PC-3 (cell line): ENCODE measurements at regions not wholly inside any gene's neighbourhood (a gene's known extent, or its start where the extent isn't known, plus 50 kb on each side); places are given as distances from the start of the nearest gene placed in this dataset.
"Not testable (repeated sequence)": the region's sequence is repeated elsewhere in the genome, so short reads cannot be mapped to it uniquely, and the experiment has no call there.

ENCODE experiments used
- ATAC-seq: fragments of 200-7000 bp; cut with Tn5 transposase; 2 replicates; pipeline ENCODE4 v1.9.1; 2020; ENCODE audit warnings: mild to moderate bottlenecking, moderate library complexity
- BruUV-seq: library from RNA; stranded (reverse); fragments of 400-500 nt; replicated peaks from 2 replicates; lab custom pipeline; 2021; lab: Mats Ljungman, UMichigan
- CTCF ChIA-PET: fragments of 300-600 bp; sonication (Branson Sonifier 250); formaldehyde crosslinking; loops from one replicate; lab custom pipeline; 2022; ENCODE audit warnings: antibody characterized with exemption; lab: Charles Lee
- POLR2A ChIA-PET: fragments of 300-600 bp; sonication (Branson Sonifier 250); formaldehyde crosslinking; loops from one replicate; lab custom pipeline; 2022; ENCODE audit warnings: antibody characterized with exemption; ENCODE audit not compliant: unreplicated experiment; lab: Charles Lee
- DNase-seq: peaks from one replicate; pipeline ENCODE4 v3.0.0-alpha.2; 2015
- H2AFZ ChIP-seq: fragments of 300-600 bp; sonication (generic); 2 replicates; pipeline ENCODE4 v1.6.0; 2016; ENCODE audit warnings: antibody characterized with exemption, low read length
- H3F3A ChIP-seq: fragments of 300-600 bp; sonication (generic); one replicate; pipeline ENCODE4 v1.6.0; 2017; ENCODE audit warnings: antibody characterized with exemption, low read length, control low read depth, mild to moderate bottlenecking; ENCODE audit not compliant: unreplicated experiment
- H3K27ac ChIP-seq: fragments of 300-600 bp; sonication (generic); 2 replicates; pipeline ENCODE4 v1.5.1; 2016; ENCODE audit warnings: mild to moderate bottlenecking, low read length
- H3K27me3 ChIP-seq: fragments of 300-600 bp; sonication (generic); 2 replicates; pipeline ENCODE4 v1.6.1; 2016; ENCODE audit warnings: low read length, mixed read lengths
- H3K36me3 ChIP-seq: fragments of 300-600 bp; sonication (generic); 2 replicates; pipeline ENCODE4 v1.6.1; 2016; ENCODE audit warnings: low read depth, mixed run types, low read length, mixed read lengths
- H3K4me1 ChIP-seq: fragments of 300-600 bp; sonication (generic); 2 replicates; pipeline ENCODE4 v1.5.1; 2016; ENCODE audit warnings: low read length; ENCODE audit not compliant: insufficient read depth
- H3K4me2 ChIP-seq: fragments of 300-600 bp; sonication (generic); 2 replicates; pipeline ENCODE4 v1.6.0; 2016; ENCODE audit warnings: low read length
- H3K4me3 ChIP-seq: fragments of 300-600 bp; sonication (generic); 2 replicates; pipeline ENCODE4 v1.5.1; 2016; ENCODE audit warnings: mild to moderate bottlenecking, low read length, mixed read lengths
- H3K79me2 ChIP-seq: fragments of 300-600 bp; sonication (generic); 2 replicates; pipeline ENCODE4 v1.6.1; 2017; ENCODE audit warnings: low read length, mixed read lengths
- H3K9ac ChIP-seq: fragments of 300-600 bp; sonication (generic); 2 replicates; pipeline ENCODE4 v1.6.0; 2016; ENCODE audit warnings: mild to moderate bottlenecking, low read length
- H3K9me2 ChIP-seq: fragments of 300-600 bp; sonication (generic); replicated peaks from 2 replicates; pipeline ENCODE4 v1.6.1; 2016; ENCODE audit warnings: mixed run types, low read length, mixed read lengths
- H3K9me3 ChIP-seq: fragments of 300-600 bp; sonication (generic); 2 replicates; pipeline ENCODE4 v1.6.1; 2016; ENCODE audit warnings: low read length, mixed read lengths
- H4K20me1 ChIP-seq: fragments of 300-600 bp; sonication (generic); 2 replicates; pipeline ENCODE4 v1.6.1; 2016; ENCODE audit warnings: low read length, mixed read lengths
- CTCF ChIP-seq: fragments of 300-600 bp; sonication (generic); conservative IDR thresholded peaks from 2 replicates; pipeline ENCODE4 v1.5.1; 2017; ENCODE audit warnings: antibody characterized with exemption, low read depth, mild to moderate bottlenecking, low read length
- EZH2 ChIP-seq: fragments of 300-600 bp; sonication (generic); IDR thresholded peaks from one replicate; pipeline ENCODE4 v1.6.1; 2017; ENCODE audit warnings: antibody characterized with exemption, mild to moderate bottlenecking, low read length; ENCODE audit not compliant: unreplicated experiment
- EZH2phosphoT487 ChIP-seq: fragments of 300-600 bp; sonication (generic); IDR thresholded peaks from 2 replicates; pipeline ENCODE4 v1.6.1; 2018; ENCODE audit warnings: mild to moderate bottlenecking, antibody characterized with exemption, low read length, borderline replicate concordance
- intact Hi-C: fragments of 100-400 bp; cut with micrococcal nuclease; formaldehyde crosslinking; loops from 2 replicates; pipeline ENCODE4 v1.9.0; 2023

- H3K9me2 ChIP-seq: no peaks in the 10 kb centered on the region
- H3K27ac ChIP-seq: no peak overlapping the region
- CTCF ChIA-PET: no interaction called here
- H3K4me2 ChIP-seq: no peak overlapping the region
- DNase-seq (no peak), ATAC-seq (no peak)
- no peak overlapping the region for H2AFZ ChIP-seq
- H3K9me3 ChIP-seq: no peaks in the 10 kb centered on the region
- TF ChIP-seq EZH2phosphoT487 (no peak), EZH2 (no peak), CTCF (no peak)
- no peaks in the 10 kb centered on the region for H3K4me1 ChIP-seq
- H3K9ac ChIP-seq: no peak overlapping the region
- H3K27me3 ChIP-seq: no peaks in the 10 kb centered on the region
- intact Hi-C loops: no loop called here
- no peaks in the 10 kb centered on the region for H4K20me1 ChIP-seq
- no peak overlapping the region for H3K4me3 ChIP-seq
- no TSS peak for BruUV-seq
- POLR2A ChIA-PET: no interaction called here
- H3K79me2 ChIP-seq: no peaks in the 10 kb centered on the region
- no peaks in the 10 kb centered on the region for H3K36me3 ChIP-seq
- no peaks in the 10 kb centered on the region for H3F3A ChIP-seq
These were observed 306.7 kb upstream of the BRINP1 start for GRCh38 chr9:119675951-119676350.

GRCh38 chr9:119672763-119673162 is 303.5 kb upstream of the BRINP1 start:
- H3K4me1 ChIP-seq, H3K79me2 ChIP-seq, POLR2A ChIA-PET, H3K9ac ChIP-seq, H3K27ac ChIP-seq, H4K20me1 ChIP-seq, BruUV-seq, H3F3A ChIP-seq, H3K4me3 ChIP-seq, H3K4me2 ChIP-seq, H3K9me2 ChIP-seq, H2AFZ ChIP-seq, H3K27me3 ChIP-seq, CTCF ChIA-PET, intact Hi-C loops, H3K9me3 ChIP-seq, ATAC-seq, DNase-seq, H3K36me3 ChIP-seq: not testable (repeated sequence)

- H3K27me3 ChIP-seq: no peaks in the 10 kb centered on the region
- no peak for TF ChIP-seq EZH2phosphoT487
- TF ChIP-seq EZH2: no peak
- no peak for TF ChIP-seq CTCF
- no peak overlapping the region for H3K9ac ChIP-seq
- H3K4me3 ChIP-seq: no peak overlapping the region
- DNase-seq (no peak), ATAC-seq (no peak)
- no peaks in the 10 kb centered on the region for H3K9me3 ChIP-seq
- H2AFZ ChIP-seq: no peak overlapping the region
- no TSS peak for BruUV-seq
- intact Hi-C loops: no loop called here
- no peak overlapping the region for H3K27ac ChIP-seq
- no peaks in the 10 kb centered on the region for H4K20me1 ChIP-seq
- H3K9me2 ChIP-seq: no peaks in the 10 kb centered on the region
- ChIA-PET POLR2A (no interaction called here), CTCF (no interaction called here)
- no peak overlapping the region for H3K4me2 ChIP-seq
- H3K4me1 ChIP-seq: no peaks in the 10 kb centered on the region
- H3F3A ChIP-seq: no peaks in the 10 kb centered on the region
- H3K79me2 ChIP-seq: no peaks in the 10 kb centered on the region
- no peaks in the 10 kb centered on the region for H3K36me3 ChIP-seq
These were observed 298.7 kb upstream of the BRINP1 start for GRCh38 chr9:119667916-119668315.
